GM19324 (cell line): ENCODE measurements at regions not wholly inside any gene's neighbourhood (a gene's known extent, or its start where the extent isn't known, plus 50 kb on each side); places are given as distances from the start of the nearest gene placed in this dataset.
"Not testable (repeated sequence)": the region's sequence is repeated elsewhere in the genome, so short reads cannot be mapped to it uniquely, and the experiment has no call there.

Experiments used
- ATAC-seq: cut with Tn5 transposase; IDR thresholded peaks from one replicate; pipeline ENCODE4 v1.9.1; 2021; ENCODE audit warnings: mild to moderate bottlenecking, moderate library complexity; ENCODE audit not compliant: unreplicated experiment, low FRiP score

- no peak for ATAC-seq
Measured at GRCh38 chr12:97968641-97969197, 506.1 kb downstream of the RMST start.

- ATAC-seq = no peak
Measured at GRCh38 chr12:97977870-97978405, 515.3 kb downstream of the RMST start.

GRCh38 chr12:97982684-97983083 lies 520.1 kb downstream of the RMST start:
- no peak for ATAC-seq

- no peak for ATAC-seq
Measured at GRCh38 chr12:97983796-97984195, 521.2 kb downstream of the RMST start.

- ATAC-seq = no peak
Measured at GRCh38 chr12:97984436-97984835, 521.8 kb downstream of the RMST start.

DNA sequence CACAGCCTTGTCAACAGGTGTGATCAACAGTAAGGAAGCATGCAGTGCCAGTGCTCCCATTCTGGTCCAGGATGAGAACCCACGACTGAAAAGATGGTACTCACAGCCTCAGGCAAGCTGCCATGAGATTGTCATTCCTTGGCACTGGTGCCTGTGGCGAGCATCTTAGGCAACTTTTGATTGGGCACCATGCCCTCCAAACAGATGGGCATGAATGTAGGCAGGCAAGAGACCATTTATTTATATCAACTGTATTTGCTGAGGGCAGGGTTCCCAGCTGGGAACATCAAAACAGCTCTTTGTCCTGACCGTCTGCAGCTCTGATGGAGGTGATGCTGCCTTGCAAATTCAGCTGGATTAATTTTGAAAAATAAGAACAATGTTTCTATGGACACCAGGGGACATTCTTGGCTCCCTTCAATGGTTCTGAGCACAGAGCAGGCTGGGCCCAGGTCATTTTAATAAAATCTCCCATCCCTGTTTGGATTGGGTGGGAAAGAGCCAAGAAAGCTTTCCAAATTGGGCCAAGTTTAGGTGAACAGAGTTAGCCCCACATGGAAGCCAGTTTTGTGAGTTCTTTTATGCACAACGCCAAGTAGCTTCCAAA lies 522.5 kb downstream of the RMST start:
- ATAC-seq = no peak

GRCh38 chr12:97985834-97986233 lies 523.2 kb downstream of the RMST start:
- ATAC-seq = no peak

GRCh38 chr12:97988588-97988987 lies 526.0 kb downstream of the RMST start:
- ATAC-seq = not testable (repeated sequence)

- ATAC-seq = no peak
Measured at GRCh38 chr12:97989366-97989940, 525.9 kb upstream of the TMPO start.

- no peak for ATAC-seq
Measured at GRCh38 chr12:97994746-97995484, 520.5 kb upstream of the TMPO start.

GRCh38 chr12:97995559-97995958 lies 519.8 kb upstream of the TMPO start:
- ATAC-seq = no peak

DNA sequence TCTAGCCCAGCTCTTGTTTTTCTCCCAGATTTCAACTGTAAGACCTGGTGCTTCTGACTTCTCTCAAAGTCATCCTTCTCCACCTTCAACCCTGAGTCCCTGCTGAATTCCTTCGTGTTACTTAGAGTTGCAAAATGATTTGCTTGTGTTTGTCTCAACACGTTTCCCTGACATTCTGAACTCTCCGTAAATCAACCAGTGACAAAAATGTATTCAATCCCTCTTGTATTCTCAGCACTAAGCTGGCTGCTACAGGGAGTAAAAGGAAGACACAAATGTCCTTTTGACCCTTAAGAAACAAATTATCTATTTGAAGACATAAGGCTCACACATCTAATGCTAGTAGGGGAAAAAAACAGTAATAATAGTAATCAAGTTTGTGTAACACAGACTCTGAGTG lies 514.0 kb upstream of the TMPO start:
- ATAC-seq = no peak

GRCh38 chr12:98002887-98003493 lies 512.4 kb upstream of the TMPO start:
- no peak for ATAC-seq

GRCh38 chr12:98007963-98008362 lies 507.4 kb upstream of the TMPO start:
- no peak for ATAC-seq

DNA sequence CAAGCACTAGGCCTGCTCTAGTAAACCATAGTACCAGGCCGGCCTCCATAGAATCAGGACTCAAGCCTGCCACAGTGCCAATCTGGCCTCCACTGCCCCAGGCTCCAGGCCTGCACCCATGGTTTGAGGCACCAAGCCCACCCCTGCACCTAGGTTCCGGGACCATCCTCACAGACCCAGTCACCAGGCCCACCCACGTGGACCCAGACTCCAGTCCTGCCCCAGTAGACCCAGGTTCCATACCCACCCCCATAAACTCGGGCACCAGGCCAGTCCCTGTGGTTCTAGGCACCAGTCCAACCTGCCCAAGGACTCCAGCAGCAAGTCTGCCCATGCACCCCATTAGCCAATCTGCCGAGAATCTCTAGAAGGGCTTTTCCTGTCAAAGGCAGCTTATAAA lies 501.8 kb upstream of the TMPO start:
- ATAC-seq = no peak

DNA sequence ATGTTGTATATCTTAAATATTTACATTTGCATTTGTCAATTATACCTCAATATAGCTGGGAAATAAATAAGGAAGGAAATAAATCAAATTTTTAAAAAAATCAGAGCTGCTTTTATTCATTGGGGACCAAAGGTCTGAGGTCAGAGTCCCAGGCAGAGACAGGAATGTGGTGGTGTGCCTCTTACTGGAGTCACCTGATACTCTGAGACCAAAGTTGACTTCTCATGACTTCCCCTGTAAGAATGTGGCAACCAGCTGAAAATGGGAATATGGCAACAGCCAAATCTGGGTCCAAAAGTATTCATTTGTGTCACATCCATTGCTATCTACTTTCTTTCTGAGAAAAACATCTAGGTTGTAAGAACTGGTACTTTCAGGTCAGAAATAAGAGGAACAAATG lies 496.6 kb upstream of the TMPO start:
- no peak for ATAC-seq

- no peak for ATAC-seq
Measured at GRCh38 chr12:98020376-98020775, 495.0 kb upstream of the TMPO start.

GRCh38 chr12:98022961-98023360 lies 492.4 kb upstream of the TMPO start:
- no peak for ATAC-seq

DNA sequence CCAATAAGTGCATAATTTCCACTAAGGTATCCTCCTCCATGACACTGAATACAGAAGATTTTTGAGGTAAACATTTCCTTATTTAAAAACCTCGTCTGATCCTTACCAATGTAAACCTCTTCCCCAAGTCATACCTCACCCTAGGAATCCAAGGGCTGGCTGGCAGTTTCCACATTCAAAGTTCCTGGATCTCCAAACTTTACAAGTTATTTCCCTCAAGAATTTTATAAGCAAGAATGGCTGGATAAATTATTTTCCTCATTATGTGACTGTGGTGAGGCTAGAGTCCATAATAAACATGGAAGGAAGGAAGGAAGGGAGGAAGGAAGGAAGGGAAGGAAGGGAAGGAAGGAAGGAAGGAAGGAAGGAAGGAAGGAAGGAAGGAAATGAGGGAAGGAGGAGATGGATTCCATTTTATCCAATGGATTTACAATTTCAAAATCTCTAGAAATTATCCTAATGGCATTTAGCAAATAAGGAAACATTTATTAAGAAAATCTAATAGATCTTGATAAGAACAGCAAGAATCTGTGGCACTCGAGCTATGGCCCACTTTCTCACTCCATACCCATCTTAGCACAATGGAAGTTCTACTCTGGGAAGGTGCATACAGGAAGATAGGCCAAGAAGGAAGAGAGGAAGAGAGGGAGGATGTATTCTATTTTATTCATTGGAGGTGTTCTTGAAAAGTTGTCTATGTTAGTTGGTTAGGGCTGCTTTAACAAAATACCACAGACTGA lies 477.8 kb upstream of the TMPO start:
- no peak for ATAC-seq

GRCh38 chr12:98042668-98043067 lies 472.7 kb upstream of the TMPO start:
- no peak for ATAC-seq
